DOHH2 (cell line): ENCODE measurements at regions not wholly inside any gene's neighbourhood (a gene's known extent, or its start where the extent isn't known, plus 50 kb on each side); places are given as distances from the start of the nearest gene placed in this dataset.

Experiments
- H3F3A ChIP-seq: fragments of 200-600 bp; sonication (generic), shearing (Covaris generic); 2 replicates; pipeline ENCODE4 v1.6.0; 2016; ENCODE audit warnings: antibody characterized with exemption, mild to moderate bottlenecking; ENCODE audit not compliant: control insufficient read depth, insufficient read depth
- H3K27ac ChIP-seq: fragments of 200-600 bp; sonication (generic); 2 replicates; pipeline ENCODE4 v1.5.1; 2014; ENCODE audit warnings: low read depth, mild to moderate bottlenecking, low read length, moderate library complexity
- H3K27me3 ChIP-seq: fragments of 200-600 bp; sonication (generic); 2 replicates; pipeline ENCODE4 v1.6.1; 2014; ENCODE audit warnings: mild to moderate bottlenecking, low read length, mixed read lengths; ENCODE audit not compliant: control insufficient read depth
- H3K36me3 ChIP-seq: fragments of 200-600 bp; sonication (generic); 2 replicates; pipeline ENCODE4 v1.6.1; 2014; ENCODE audit warnings: mild to moderate bottlenecking, low read length, moderate library complexity, mixed read lengths; ENCODE audit not compliant: control insufficient read depth
- H3K4me1 ChIP-seq: fragments of 200-600 bp; sonication (generic); 2 replicates; pipeline ENCODE4 v1.6.1; 2014; ENCODE audit warnings: mild to moderate bottlenecking, low read length, mixed read lengths; ENCODE audit not compliant: control insufficient read depth
- H3K4me2 ChIP-seq: fragments of 200-600 bp; sonication (generic); 2 replicates; pipeline ENCODE4 v1.6.0; 2014; ENCODE audit warnings: mild to moderate bottlenecking, low read length, moderate library complexity
- H3K4me3 ChIP-seq: fragments of 200-600 bp; sonication (generic); 2 replicates; pipeline ENCODE4 v1.5.1; 2014; ENCODE audit warnings: mild to moderate bottlenecking, low read length, mixed read lengths
- H3K79me2 ChIP-seq: fragments of 200-600 bp; sonication (generic); 2 replicates; pipeline ENCODE4 v1.6.1; 2014; ENCODE audit warnings: mild to moderate bottlenecking, low read length, mixed read lengths; ENCODE audit not compliant: control insufficient read depth
- H3K9me2 ChIP-seq: fragments of 200-600 bp; sonication (generic); replicated peaks from 2 replicates; pipeline ENCODE4 v1.6.1; 2014; ENCODE audit warnings: mild to moderate bottlenecking, low read length, mixed read lengths; ENCODE audit not compliant: control insufficient read depth
- H3K9me3 ChIP-seq: fragments of 200-600 bp; sonication (generic); 2 replicates; pipeline ENCODE4 v1.6.1; 2014; ENCODE audit warnings: antibody characterized with exemption, low read length, mixed read lengths; ENCODE audit not compliant: control insufficient read depth, insufficient read depth
- H4K20me1 ChIP-seq: fragments of 200-600 bp; sonication (generic); 2 replicates; pipeline ENCODE4 v1.6.0; 2014; ENCODE audit warnings: low read depth, mild to moderate bottlenecking, antibody characterized with exemption, low read length, moderate library complexity; ENCODE audit not compliant: control insufficient read depth, insufficient read depth
- CTCF ChIP-seq: fragments of 200-600 bp; sonication (generic); IDR thresholded peaks from one replicate; pipeline ENCODE4 v1.5.1; 2014; ENCODE audit warnings: antibody characterized with exemption, mild to moderate bottlenecking, low read depth, low read length; ENCODE audit not compliant: poor library complexity, severe bottlenecking
- EZH2phosphoT487 ChIP-seq: fragments of 200-600 bp; sonication (generic); IDR thresholded peaks from 2 replicates; pipeline ENCODE4 v1.6.1; 2017; ENCODE audit warnings: borderline replicate concordance, mild to moderate bottlenecking, antibody characterized with exemption, low read length, moderate library complexity, mixed read lengths

- Histone ChIP-seq H3K4me3 (no peak overlapping the region), H3K4me2 (no peak overlapping the region), H4K20me1 (no peaks in the 10 kb centered on the region), H3K4me1 (no peaks in the 10 kb centered on the region), H3K36me3 (no peaks in the 10 kb centered on the region), H3K27me3 (no peaks in the 10 kb centered on the region), H3K9me3 (no peaks in the 10 kb centered on the region), H3F3A (no peaks in the 10 kb centered on the region), H3K79me2 (no peaks in the 10 kb centered on the region), H3K27ac (no peak overlapping the region), H3K9me2 (no peaks in the 10 kb centered on the region)
- TF ChIP-seq CTCF (no peak), EZH2phosphoT487 (no peak)
Measured at GRCh38 chr6:141445928-141446628, 686.6 kb upstream of the GJE1 start.

- no peaks in the 10 kb centered on the region for H3F3A ChIP-seq
- no peak overlapping the region for H3K27ac ChIP-seq
Measured at GRCh38 chr6:141443668-141444289, 688.9 kb upstream of the GJE1 start.

GRCh38 chr6:141443032-141443431, 689.7 kb upstream of the GJE1 start:
- H3K27ac ChIP-seq = no peak overlapping the region
- H3K4me1 ChIP-seq = no peaks in the 10 kb centered on the region
- no peaks in the 10 kb centered on the region for H3K36me3 ChIP-seq
- no peaks in the 10 kb centered on the region for H3K9me3 ChIP-seq
- H4K20me1 ChIP-seq = no peaks in the 10 kb centered on the region
- H3K9me2 ChIP-seq = no peaks in the 10 kb centered on the region
- H3F3A ChIP-seq = no peaks in the 10 kb centered on the region
- TF ChIP-seq CTCF (no peak), EZH2phosphoT487 (no peak)
- no peaks in the 10 kb centered on the region for H3K79me2 ChIP-seq
- H3K4me3 ChIP-seq = no peak overlapping the region
- H3K4me2 ChIP-seq = no peak overlapping the region
- no peaks in the 10 kb centered on the region for H3K27me3 ChIP-seq

More at GRCh38 chr6:141443668-141444289, 688.9 kb upstream of the GJE1 start:
- Histone ChIP-seq H3K4me3 (no peak overlapping the region), H3K9me3 (no peaks in the 10 kb centered on the region), H3K4me2 (no peak overlapping the region), H3K9me2 (no peaks in the 10 kb centered on the region), H4K20me1 (no peaks in the 10 kb centered on the region), H3K27me3 (no peaks in the 10 kb centered on the region), H3K4me1 (no peaks in the 10 kb centered on the region), H3K36me3 (no peaks in the 10 kb centered on the region), H3K79me2 (no peaks in the 10 kb centered on the region)
- no peak for TF ChIP-seq CTCF
- no peak for TF ChIP-seq EZH2phosphoT487
